HG03095 (cell line): ENCODE measurements at regions not wholly inside any gene's neighbourhood (a gene's known extent, or its start where the extent isn't known, plus 50 kb on each side); places are given as distances from the start of the nearest gene placed in this dataset.

Experiments
- ATAC-seq: cut with Tn5 transposase; IDR thresholded peaks from one replicate; pipeline ENCODE4 v1.9.1; 2021; ENCODE audit warnings: moderate library complexity; ENCODE audit not compliant: unreplicated experiment

GRCh38 chr4:23276076-23276475 is 583.3 kb downstream of the GBA3 start:
- ATAC-seq = no peak

DNA sequence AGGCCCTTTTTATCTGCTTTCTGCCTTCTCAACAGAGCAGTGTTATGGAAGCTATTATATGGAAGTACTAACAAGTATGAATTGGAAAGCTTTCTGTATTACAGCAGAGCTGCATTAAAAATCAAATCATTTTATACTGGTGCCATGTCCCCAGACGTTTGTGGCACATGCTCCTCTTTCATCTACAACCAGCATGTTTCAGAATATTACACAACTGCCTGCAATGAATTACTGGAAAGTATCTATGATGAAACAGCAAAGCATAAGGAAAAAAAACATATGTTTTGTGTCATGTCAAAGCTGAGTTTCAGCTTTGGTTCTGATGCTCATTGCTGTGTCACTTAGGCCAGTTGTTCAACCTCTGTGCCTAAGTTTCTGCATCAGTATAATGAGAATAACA is 576.8 kb downstream of the GBA3 start:
- ATAC-seq = no peak

DNA sequence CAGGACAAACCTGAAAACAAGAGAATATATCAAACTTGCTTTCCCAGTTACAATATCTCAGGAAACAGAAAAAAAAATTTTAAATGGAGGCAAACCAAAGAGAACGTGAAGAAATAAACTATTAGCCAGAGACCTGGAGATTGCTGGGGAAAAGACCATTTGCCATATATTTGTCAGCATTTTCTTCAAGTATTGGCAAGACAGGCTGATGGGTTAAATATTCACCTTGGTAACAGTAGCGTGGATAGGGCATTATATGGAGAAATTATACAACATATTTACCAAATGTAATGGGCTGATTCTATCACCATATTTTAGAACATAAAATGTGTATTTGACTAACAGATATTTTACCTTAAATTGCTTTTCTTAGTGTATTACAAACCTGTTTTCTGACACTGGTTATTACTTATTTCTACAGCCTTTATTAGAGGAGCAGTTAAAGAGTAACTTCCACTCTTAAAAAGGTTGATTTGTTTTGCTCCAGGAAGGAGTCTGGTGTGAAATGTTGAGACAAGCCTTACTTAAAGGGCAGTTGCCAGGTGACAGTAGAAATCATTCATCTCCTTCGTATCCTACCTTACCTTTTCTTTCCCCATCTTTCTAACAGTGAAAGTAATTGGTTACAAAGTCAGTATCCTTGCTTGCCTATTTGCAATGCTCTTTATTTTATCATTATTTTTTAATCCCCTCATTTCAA is 575.5 kb downstream of the GBA3 start:
- no peak for ATAC-seq

DNA sequence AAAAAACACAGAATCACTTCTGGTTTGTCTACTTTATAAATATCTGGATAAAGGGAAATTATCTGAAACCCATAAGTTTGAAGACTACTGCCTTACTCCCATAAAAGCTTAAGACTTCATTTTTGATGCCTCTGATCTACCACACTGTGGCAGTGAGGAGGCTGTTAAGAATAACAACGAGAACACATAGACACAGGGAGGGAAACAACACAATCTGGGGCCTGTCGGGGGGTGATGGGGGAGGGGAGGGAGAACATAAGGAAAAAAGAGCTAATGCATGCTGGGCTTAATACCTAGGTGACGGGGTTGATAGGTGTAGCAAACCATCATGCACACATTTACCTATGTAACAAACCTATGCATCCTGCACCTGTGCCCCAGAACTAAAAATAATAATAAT is 573.7 kb downstream of the GBA3 start:
- ATAC-seq = no peak

- ATAC-seq = no peak
These were observed 567.8 kb downstream of the GBA3 start for GRCh38 chr4:23260511-23260910.

DNA sequence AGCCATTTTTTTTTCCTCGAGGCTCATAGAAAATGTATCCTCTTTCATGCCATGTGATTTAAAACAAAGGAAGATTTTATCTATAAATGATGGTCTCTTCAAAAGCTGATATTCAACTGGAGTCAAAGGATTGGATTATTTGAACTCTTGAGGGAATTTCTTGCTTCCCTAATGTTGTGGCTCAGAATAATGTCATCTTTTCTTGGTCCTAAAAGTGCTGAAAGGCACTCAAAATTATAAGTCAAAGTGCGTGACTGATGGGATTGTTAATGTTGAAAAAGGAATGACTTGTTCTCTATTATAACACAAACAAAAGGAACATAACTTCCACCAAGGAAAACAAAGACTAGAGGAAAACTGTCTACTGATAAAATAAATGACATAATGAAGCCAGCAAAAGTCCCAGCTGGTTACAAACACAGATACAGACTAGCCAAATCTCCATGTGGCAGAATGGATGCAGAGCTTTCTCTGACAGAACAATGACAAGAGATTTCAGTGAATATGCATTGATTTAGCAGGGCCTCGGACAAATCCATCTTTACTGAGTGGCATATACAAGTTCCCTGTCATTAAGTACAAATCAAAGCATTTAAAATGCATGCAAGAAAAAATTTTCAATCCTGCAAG is 552.6 kb downstream of the GBA3 start:
- no peak for ATAC-seq

DNA sequence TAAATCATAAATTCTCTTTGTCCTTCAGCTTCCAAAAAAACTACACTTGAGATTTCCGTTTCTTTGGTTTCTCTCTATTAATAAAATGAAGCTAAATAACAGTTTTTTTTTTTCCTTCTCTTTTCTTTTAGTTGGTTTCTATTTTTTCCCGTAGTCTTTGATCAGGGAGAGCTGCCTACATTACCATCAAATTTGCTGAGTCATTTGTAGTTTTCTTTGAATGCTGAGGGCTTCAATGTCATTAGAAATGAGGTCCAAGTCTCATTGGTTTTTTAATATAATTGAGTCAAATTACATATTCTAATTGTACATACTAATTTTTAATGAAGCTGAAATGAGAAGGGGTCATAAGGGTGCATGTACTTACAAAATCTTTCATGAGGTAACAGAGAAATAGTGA is 550.2 kb downstream of the GBA3 start:
- no peak for ATAC-seq

- no peak for ATAC-seq
These were observed 548.7 kb downstream of the GBA3 start for GRCh38 chr4:23241408-23241807.

GRCh38 chr4:23238848-23239247 is 546.1 kb downstream of the GBA3 start:
- no peak for ATAC-seq

GRCh38 chr4:23237771-23238170 is 545.0 kb downstream of the GBA3 start:
- no peak for ATAC-seq

- ATAC-seq = no peak
These were observed 543.1 kb downstream of the GBA3 start for GRCh38 chr4:23235628-23236390.

GRCh38 chr4:23234716-23235115 is 542.0 kb downstream of the GBA3 start:
- ATAC-seq = no peak

GRCh38 chr4:23234018-23234417 is 541.3 kb downstream of the GBA3 start:
- ATAC-seq = no peak

DNA sequence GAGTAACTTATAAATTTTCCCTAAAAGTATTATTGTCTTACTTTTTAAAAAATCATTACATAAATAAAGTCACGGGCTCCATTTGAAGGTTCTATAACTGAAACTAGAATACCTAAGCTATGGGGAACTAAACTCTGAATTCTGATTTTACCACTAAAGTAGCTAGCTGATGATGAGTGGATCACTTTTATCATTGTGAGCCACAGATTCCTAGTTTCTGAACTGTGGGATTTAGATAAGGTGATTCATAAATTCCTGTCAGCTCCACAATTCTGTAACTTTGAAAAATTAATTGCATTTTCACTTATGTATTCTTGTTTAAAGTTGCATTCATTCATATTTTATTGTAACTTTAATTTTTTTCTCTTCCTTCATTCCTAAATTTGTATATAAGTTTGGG is 540.9 kb downstream of the GBA3 start:
- no peak for ATAC-seq

DNA sequence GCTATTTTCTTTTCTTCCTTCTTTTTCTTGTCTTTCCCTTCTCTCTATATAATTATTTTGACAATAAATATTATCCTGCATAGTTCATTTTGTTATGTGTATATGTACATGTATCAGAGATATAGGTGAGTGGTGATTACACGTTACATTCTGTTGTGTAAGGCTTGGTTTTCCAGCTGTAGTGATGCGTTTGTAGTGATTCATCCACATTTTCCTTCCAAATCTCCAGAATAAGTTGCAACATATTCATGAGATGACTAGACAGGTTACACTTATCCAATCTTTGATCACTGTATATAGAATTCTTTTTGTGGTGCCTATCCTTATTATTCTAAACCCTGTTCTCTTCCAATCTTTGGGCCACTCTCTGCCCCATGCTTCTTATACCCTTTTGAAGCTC is 540.2 kb downstream of the GBA3 start:
- no peak for ATAC-seq

DNA sequence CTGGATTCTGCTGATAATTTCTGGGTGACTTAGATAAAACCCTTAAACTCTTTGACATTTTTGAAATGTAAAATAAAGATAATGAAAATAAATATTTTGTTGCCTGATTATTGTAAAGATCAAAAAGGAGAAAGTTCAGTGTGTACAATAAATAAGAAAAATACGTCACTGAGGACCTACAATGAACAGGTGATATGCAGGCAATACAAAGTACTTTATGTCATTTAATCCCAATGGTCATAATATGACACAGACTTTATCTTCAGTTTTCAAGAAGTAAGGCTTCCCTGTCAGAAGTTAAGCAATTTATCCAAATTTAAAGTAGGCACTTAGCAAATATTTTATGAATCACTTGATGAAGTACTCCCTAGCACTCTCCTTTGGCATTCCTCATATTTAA is 532.8 kb downstream of the GBA3 start:
- ATAC-seq = no peak

- ATAC-seq = no peak
These were observed 532.1 kb downstream of the GBA3 start for GRCh38 chr4:23224684-23225420.

GRCh38 chr4:23220911-23221310 is 528.2 kb downstream of the GBA3 start:
- ATAC-seq = no peak

- ATAC-seq = no peak
These were observed 527.2 kb downstream of the GBA3 start for GRCh38 chr4:23219779-23220408.

- no peak for ATAC-seq
These were observed 520.5 kb downstream of the GBA3 start for GRCh38 chr4:23213198-23213597.

DNA sequence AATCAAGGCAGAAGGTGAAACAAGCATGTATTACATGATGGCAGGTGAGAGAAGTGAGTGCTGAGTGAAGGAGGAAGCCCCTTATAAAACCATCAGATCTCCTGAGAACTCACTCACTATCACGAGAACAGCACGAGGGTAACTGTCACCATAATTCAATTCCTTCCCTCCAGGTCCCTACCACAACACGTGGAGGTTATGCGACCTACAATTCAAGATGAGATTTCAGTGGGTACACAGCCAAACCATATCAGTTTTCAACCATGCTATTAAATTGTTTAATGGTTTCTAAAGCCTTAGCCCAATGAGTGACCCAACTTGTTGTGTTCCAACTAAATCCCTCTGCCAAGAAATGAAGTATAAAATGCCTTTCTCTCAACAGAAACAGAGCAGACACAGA is 519.8 kb downstream of the GBA3 start:
- no peak for ATAC-seq
